ENCODE measurements at regions not wholly inside any gene's neighbourhood (a gene's known extent, or its start where the extent isn't known, plus 50 kb on each side); places are given as distances from the start of the nearest gene placed in this dataset.

- Mint-ChIP-seq H3K4me3 (no peak overlapping the region), H3K4me1 (peaks cover 8% of the 10 kb centered on the region), H3K36me3 (ENCODE audit: low read depth) (no peaks in the 10 kb centered on the region; the same call in 2 of the 3 replicates), H3K27ac (no peak overlapping the region), H3K27me3 (ENCODE audit: insufficient read depth, low read depth, poor library complexity) (peaks cover 3% of the 10 kb centered on the region), H3K9me3 (peaks cover under 1% of the 10 kb centered on the region; the same call in 2 of the 3 replicates)
- H2AFZ ChIP-seq: no peak overlapping the region
- H3K9me2 ChIP-seq (ENCODE audit: insufficient read depth): no peaks in the 10 kb centered on the region; the same call in 1 of the 2 replicates
- H3F3A ChIP-seq (replicated peaks; ENCODE audit: low read depth): peaks cover 2% of the 10 kb centered on the region; the same call in 1 of the 2 replicates
- DNase-seq (ENCODE audit: low spot score) (no peak), ATAC-seq (no peak)
- no peak overlapping the region for H3K4me2 ChIP-seq
- peaks cover 7% of the 10 kb centered on the region; the same call in 1 of the 2 replicates for H3K27me3 ChIP-seq (ENCODE audit: insufficient read depth)
- no peak overlapping the region for H3K4me3 ChIP-seq
- no peaks in the 10 kb centered on the region for H3K79me2 ChIP-seq (replicated peaks; ENCODE audit: insufficient read depth)
- no peak overlapping the region for H3K27ac ChIP-seq (ENCODE audit: low read depth)
- no peak for TF ChIP-seq CREB1 (CRISPR knock-in tag; IDR thresholded peaks at IDR 0.05; ENCODE audit: low read depth)
- no peak for TF ChIP-seq NANOG (IDR thresholded peaks at IDR 0.05; ENCODE audit: borderline replicate concordance)
- TF ChIP-seq EZH2phosphoT487 (IDR thresholded peaks at IDR 0.05; ENCODE audit: unreplicated experiment): no peak
- no peak for TF ChIP-seq ZNF331 (CRISPR knock-in tag; IDR thresholded peaks at IDR 0.05; ENCODE audit: low read depth)
- no peak for TF ChIP-seq JUNB (IDR thresholded peaks at IDR 0.05; ENCODE audit: unreplicated experiment)
- no peak for TF ChIP-seq ZNF114 (CRISPR knock-in tag; IDR thresholded peaks at IDR 0.05)
- no peak for TF ChIP-seq POLR2AphosphoS5 (IDR thresholded peaks at IDR 0.05; ENCODE audit: low read depth)
- TF ChIP-seq EZH2 (IDR thresholded peaks at IDR 0.05; ENCODE audit: low read depth, unreplicated experiment): no peak
- TF ChIP-seq, protein P1, sequence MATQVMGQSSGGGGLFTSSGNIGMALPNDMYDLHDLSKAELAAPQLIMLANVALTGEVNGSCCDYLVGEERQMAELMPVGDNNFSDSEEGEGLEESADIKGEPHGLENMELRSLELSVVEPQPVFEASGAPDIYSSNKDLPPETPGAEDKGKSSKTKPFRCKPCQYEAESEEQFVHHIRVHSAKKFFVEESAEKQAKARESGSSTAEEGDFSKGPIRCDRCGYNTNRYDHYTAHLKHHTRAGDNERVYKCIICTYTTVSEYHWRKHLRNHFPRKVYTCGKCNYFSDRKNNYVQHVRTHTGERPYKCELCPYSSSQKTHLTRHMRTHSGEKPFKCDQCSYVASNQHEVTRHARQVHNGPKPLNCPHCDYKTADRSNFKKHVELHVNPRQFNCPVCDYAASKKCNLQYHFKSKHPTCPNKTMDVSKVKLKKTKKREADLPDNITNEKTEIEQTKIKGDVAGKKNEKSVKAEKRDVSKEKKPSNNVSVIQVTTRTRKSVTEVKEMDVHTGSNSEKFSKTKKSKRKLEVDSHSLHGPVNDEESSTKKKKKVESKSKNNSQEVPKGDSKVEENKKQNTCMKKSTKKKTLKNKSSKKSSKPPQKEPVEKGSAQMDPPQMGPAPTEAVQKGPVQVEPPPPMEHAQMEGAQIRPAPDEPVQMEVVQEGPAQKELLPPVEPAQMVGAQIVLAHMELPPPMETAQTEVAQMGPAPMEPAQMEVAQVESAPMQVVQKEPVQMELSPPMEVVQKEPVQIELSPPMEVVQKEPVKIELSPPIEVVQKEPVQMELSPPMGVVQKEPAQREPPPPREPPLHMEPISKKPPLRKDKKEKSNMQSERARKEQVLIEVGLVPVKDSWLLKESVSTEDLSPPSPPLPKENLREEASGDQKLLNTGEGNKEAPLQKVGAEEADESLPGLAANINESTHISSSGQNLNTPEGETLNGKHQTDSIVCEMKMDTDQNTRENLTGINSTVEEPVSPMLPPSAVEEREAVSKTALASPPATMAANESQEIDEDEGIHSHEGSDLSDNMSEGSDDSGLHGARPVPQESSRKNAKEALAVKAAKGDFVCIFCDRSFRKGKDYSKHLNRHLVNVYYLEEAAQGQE (IDR thresholded peaks at IDR 0.05; ENCODE audit: unreplicated experiment): no peak
- no peak for TF ChIP-seq CTCF (conservative IDR thresholded peaks at IDR 0.05; ENCODE audit: low read depth in 2 of 2)
- TF ChIP-seq, protein P2, sequence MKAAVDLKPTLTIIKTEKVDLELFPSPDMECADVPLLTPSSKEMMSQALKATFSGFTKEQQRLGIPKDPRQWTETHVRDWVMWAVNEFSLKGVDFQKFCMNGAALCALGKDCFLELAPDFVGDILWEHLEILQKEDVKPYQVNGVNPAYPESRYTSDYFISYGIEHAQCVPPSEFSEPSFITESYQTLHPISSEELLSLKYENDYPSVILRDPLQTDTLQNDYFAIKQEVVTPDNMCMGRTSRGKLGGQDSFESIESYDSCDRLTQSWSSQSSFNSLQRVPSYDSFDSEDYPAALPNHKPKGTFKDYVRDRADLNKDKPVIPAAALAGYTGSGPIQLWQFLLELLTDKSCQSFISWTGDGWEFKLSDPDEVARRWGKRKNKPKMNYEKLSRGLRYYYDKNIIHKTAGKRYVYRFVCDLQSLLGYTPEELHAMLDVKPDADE (IDR thresholded peaks at IDR 0.05): no peak
- no peak for TF ChIP-seq STAT1 (IDR thresholded peaks at IDR 0.05; ENCODE audit: unreplicated experiment)
- TF ChIP-seq ZNF462 (CRISPR knock-in tag; IDR thresholded peaks at IDR 0.05): no peak
- peaks cover 11% of the 10 kb centered on the region for H3K4me1 ChIP-seq (ENCODE audit: insufficient read depth)
- no peaks in the 10 kb centered on the region for H4K20me1 ChIP-seq (replicated peaks; ENCODE audit: insufficient read depth)
- no peaks in the 10 kb centered on the region for H3K36me3 ChIP-seq (ENCODE audit: insufficient read depth)
Measured at GRCh38 chr15:92705764-92706163, 50.2 kb upstream of the FAM174B start.

Measured in GM23338 (cell line).